ENCODE measurements at regions not wholly inside any gene's neighbourhood (a gene's known extent, or its start where the extent isn't known, plus 50 kb on each side); places are given as distances from the start of the nearest gene placed in this dataset.
"Not testable (repeated sequence)": the region's sequence is repeated elsewhere in the genome, so short reads cannot be mapped to it uniquely, and the experiment has no call there.

GRCh38 chr1:30090162-30090820 is 633.1 kb downstream of the MATN1 start:
- in situ Hi-C loops (cut with HindIII; ENCODE audit: low pct_unique_long_range_greater_than_20kb, low sequenced_read_pairs), result no loop called here

GRCh38 chr1:30089024-30089430 is 634.4 kb downstream of the MATN1 start:
- in situ Hi-C loops (cut with HindIII; ENCODE audit: low pct_unique_long_range_greater_than_20kb, low sequenced_read_pairs), result no loop called here

More at GRCh38 chr1:30090162-30090820, 633.1 kb downstream of the MATN1 start:
- no peak for DNase-seq (ENCODE audit: low read depth in 1 of 2, low spot score in 1 of 2)
- no peak for TF ChIP-seq JUND (IDR thresholded peaks at IDR 0.05; ENCODE audit: low read depth)

GRCh38 chr1:30088594-30088993 is 634.8 kb downstream of the MATN1 start:
- DNase-seq (ENCODE audit: low read depth in 1 of 2, low spot score in 1 of 2), result no peak
- in situ Hi-C loops (cut with HindIII; ENCODE audit: low pct_unique_long_range_greater_than_20kb, low sequenced_read_pairs), result no loop called here
- TF ChIP-seq JUND (IDR thresholded peaks at IDR 0.05; ENCODE audit: low read depth), result no peak

More at GRCh38 chr1:30089024-30089430, 634.4 kb downstream of the MATN1 start:
- TF ChIP-seq JUND (IDR thresholded peaks at IDR 0.05; ENCODE audit: low read depth), result no peak
- DNase-seq (ENCODE audit: low read depth in 1 of 2, low spot score in 1 of 2), result no peak

GRCh38 chr1:30087465-30087864 is 635.9 kb downstream of the MATN1 start:
- in situ Hi-C loops (cut with HindIII; ENCODE audit: low pct_unique_long_range_greater_than_20kb, low sequenced_read_pairs), result no loop called here
- TF ChIP-seq JUND (IDR thresholded peaks at IDR 0.05; ENCODE audit: low read depth), result no peak
- DNase-seq (ENCODE audit: low read depth in 1 of 2, low spot score in 1 of 2), result peak in 1 of 2 experiments; percentile 6

DNA sequence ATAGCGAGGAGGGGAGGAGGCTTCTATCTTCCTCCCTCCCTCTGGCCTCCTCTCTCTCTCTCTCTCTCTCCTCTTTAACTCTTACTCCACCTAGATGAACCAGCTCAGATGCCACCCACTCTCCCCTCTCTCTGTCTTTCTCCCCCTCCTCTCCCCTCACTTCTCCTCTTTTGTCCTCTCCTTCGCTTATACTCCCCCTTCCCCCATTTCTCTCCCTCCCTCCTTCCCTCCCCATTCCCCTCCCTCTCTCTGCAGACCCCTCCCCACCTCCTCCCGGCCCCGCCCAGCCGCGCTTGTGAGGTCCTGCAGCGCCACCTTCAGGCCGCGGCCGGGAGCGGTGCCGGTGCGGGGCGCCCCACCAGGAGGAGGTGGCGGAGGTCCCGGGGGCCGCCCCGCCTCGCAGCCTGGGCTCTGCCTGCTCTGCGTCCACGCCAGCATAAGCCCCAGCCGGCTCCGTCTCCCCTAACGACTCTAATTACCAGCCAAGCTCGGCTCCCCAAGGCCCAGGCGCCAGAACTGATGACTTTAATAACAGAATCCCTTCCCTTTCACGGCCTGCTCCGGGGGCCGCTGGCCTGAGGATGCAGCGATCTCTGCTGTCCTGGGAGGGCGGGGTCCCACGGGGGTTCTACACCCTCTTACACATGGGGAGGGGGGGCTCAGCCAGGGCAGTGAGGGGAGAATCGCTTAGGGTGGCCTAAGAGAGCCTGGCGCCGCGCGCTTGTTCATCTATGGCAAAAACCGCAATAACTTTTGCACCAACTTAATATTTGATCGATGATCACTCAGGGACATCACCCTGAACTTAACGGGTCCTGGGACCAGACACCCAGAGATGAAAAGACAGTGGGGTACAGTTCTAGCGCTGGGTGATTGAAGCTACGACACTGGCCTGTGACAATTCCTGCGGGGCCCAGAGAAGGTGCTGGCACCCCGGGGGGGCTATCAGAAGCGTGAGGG is 637.3 kb downstream of the MATN1 start:
- in situ Hi-C loops (cut with HindIII; ENCODE audit: low pct_unique_long_range_greater_than_20kb, low sequenced_read_pairs), result no loop called here
- DNase-seq (ENCODE audit: low read depth in 1 of 2, low spot score in 1 of 2), result peak in 1 of 2 experiments; percentile 4
- no peak for TF ChIP-seq JUND (IDR thresholded peaks at IDR 0.05; ENCODE audit: low read depth)

- in situ Hi-C loops (cut with HindIII; ENCODE audit: low pct_unique_long_range_greater_than_20kb, low sequenced_read_pairs), result no loop called here
- no peak for DNase-seq (ENCODE audit: low read depth in 1 of 2, low spot score in 1 of 2)
- no peak for TF ChIP-seq JUND (IDR thresholded peaks at IDR 0.05; ENCODE audit: low read depth)
Measured at GRCh38 chr1:30084909-30085571, 638.3 kb downstream of the MATN1 start.

- no peak for DNase-seq (ENCODE audit: low read depth in 1 of 2, low spot score in 1 of 2)
- in situ Hi-C loops (cut with HindIII; ENCODE audit: low pct_unique_long_range_greater_than_20kb, low sequenced_read_pairs), result no loop called here
Measured at GRCh38 chr1:30083800-30084464, 639.5 kb downstream of the MATN1 start.

GRCh38 chr1:30081379-30082102 is 641.8 kb downstream of the MATN1 start:
- TF ChIP-seq JUND (IDR thresholded peaks at IDR 0.05; ENCODE audit: low read depth), result no peak
- in situ Hi-C loops (cut with HindIII; ENCODE audit: low pct_unique_long_range_greater_than_20kb, low sequenced_read_pairs), result no loop called here
- DNase-seq (ENCODE audit: low read depth in 1 of 2, low spot score in 1 of 2), result no peak

More at GRCh38 chr1:30083800-30084464, 639.5 kb downstream of the MATN1 start:
- no peak for TF ChIP-seq JUND (IDR thresholded peaks at IDR 0.05; ENCODE audit: low read depth)

- in situ Hi-C loops (cut with HindIII; ENCODE audit: low pct_unique_long_range_greater_than_20kb, low sequenced_read_pairs); DNase-seq (ENCODE audit: low read depth in 1 of 2, low spot score in 1 of 2): not testable (repeated sequence)
Measured at GRCh38 chr1:30075916-30076315, 647.5 kb downstream of the MATN1 start.

- no peak for DNase-seq (ENCODE audit: low read depth in 1 of 2, low spot score in 1 of 2)
- no peak for TF ChIP-seq JUND (IDR thresholded peaks at IDR 0.05; ENCODE audit: low read depth)
- in situ Hi-C loops (cut with HindIII; ENCODE audit: low pct_unique_long_range_greater_than_20kb, low sequenced_read_pairs), result no loop called here
Measured at GRCh38 chr1:30068787-30069472, 654.5 kb downstream of the MATN1 start.

GRCh38 chr1:30064547-30064946 is 658.8 kb downstream of the MATN1 start:
- no peak for DNase-seq (ENCODE audit: low read depth in 1 of 2, low spot score in 1 of 2)
- no peak for TF ChIP-seq JUND (IDR thresholded peaks at IDR 0.05; ENCODE audit: low read depth)
- in situ Hi-C loops (cut with HindIII; ENCODE audit: low pct_unique_long_range_greater_than_20kb, low sequenced_read_pairs), result no loop called here

All from T47D (cell line).